ENCODE measurements at regions not wholly inside any gene's neighbourhood (a gene's known extent, or its start where the extent isn't known, plus 50 kb on each side); places are given as distances from the start of the nearest gene placed in this dataset.

- Histone ChIP-seq H3K4me1 (ENCODE audit: insufficient read depth, low read length, poor library complexity, severe bottlenecking) (no peaks in the 10 kb centered on the region), H3K9me3 (ENCODE audit: low read length) (no peaks in the 10 kb centered on the region), H3K79me2 (ENCODE audit: insufficient read depth, low read depth, low read length) (no peaks in the 10 kb centered on the region), H3K4me3 (ENCODE audit: low read depth, low read length, poor library complexity, severe bottlenecking) (no peak overlapping the region), H3K9me2 (ENCODE audit: insufficient read depth, low read length) (no peaks in the 10 kb centered on the region), H4K20me1 (ENCODE audit: insufficient read depth, low read length) (no peaks in the 10 kb centered on the region), H3K36me3 (ENCODE audit: insufficient read depth, low read length) (no peaks in the 10 kb centered on the region), H2AFZ (ENCODE audit: low read length) (peak overlapping the region; percentile 66), H3K4me2 (ENCODE audit: low read length) (peak overlapping the region; percentile 17; the same call in 1 of the 2 replicates), H3K27ac (ENCODE audit: low read depth, low read length, poor library complexity, severe bottlenecking) (no peak overlapping the region)
- intact Hi-C loops (cut with micrococcal nuclease; ENCODE audit: unreplicated experiment) = no loop called here
- peak; percentile 29 for DNase-seq (ENCODE audit: low spot score)
- no peak for TF ChIP-seq EZH2phosphoT487 (IDR thresholded peaks at IDR 0.05; ENCODE audit: borderline replicate concordance, low read depth, low read length)
- no peak for TF ChIP-seq CTCF (conservative IDR thresholded peaks at IDR 0.05; ENCODE audit: low read length)
- POLR2A ChIA-PET = interaction anchor here (0.9 kb wide), 1 partner anchor 13 kb away, joined by 3 read pairs; no protein-coding TSS in a partner anchor
- CTCF ChIA-PET (ENCODE audit: unreplicated experiment) = no interaction called here
- no TSS peak for BruUV-seq (replicated peaks)
These were observed 100.0 kb upstream of the TAB2 start for GRCh38 chr6:149217466-149217888.

GRCh38 chr6:149218471-149218870 is 99.0 kb upstream of the TAB2 start:
- DNase-seq (ENCODE audit: low spot score) = no peak
- Histone ChIP-seq H3K4me2 (ENCODE audit: low read length) (no peak overlapping the region), H2AFZ (ENCODE audit: low read length) (no peak overlapping the region), H4K20me1 (ENCODE audit: insufficient read depth, low read length) (no peaks in the 10 kb centered on the region), H3K36me3 (ENCODE audit: insufficient read depth, low read length) (no peaks in the 10 kb centered on the region), H3K9me3 (ENCODE audit: low read length) (no peaks in the 10 kb centered on the region), H3K79me2 (ENCODE audit: insufficient read depth, low read depth, low read length) (no peaks in the 10 kb centered on the region), H3K4me1 (ENCODE audit: insufficient read depth, low read length, poor library complexity, severe bottlenecking) (no peaks in the 10 kb centered on the region), H3K9me2 (ENCODE audit: insufficient read depth, low read length) (no peaks in the 10 kb centered on the region), H3K4me3 (ENCODE audit: low read depth, low read length, poor library complexity, severe bottlenecking) (no peak overlapping the region), H3K27ac (ENCODE audit: low read depth, low read length, poor library complexity, severe bottlenecking) (no peak overlapping the region)
- POLR2A ChIA-PET = interaction anchor here (1.6 kb wide), 1 partner anchor 29 kb away, joined by 4 read pairs; no protein-coding TSS in a partner anchor
- CTCF ChIA-PET (ENCODE audit: unreplicated experiment) = no interaction called here
- TF ChIP-seq CTCF (conservative IDR thresholded peaks at IDR 0.05; ENCODE audit: low read length) (no peak), EZH2phosphoT487 (IDR thresholded peaks at IDR 0.05; ENCODE audit: borderline replicate concordance, low read depth, low read length) (no peak)
- no TSS peak for BruUV-seq (replicated peaks)
- intact Hi-C loops (cut with micrococcal nuclease; ENCODE audit: unreplicated experiment) = no loop called here

GRCh38 chr6:149218915-149219314 is 98.6 kb upstream of the TAB2 start:
- CTCF ChIA-PET (ENCODE audit: unreplicated experiment) = no interaction called here
- no peaks in the 10 kb centered on the region for H4K20me1 ChIP-seq (ENCODE audit: insufficient read depth, low read length)
- BruUV-seq (replicated peaks) = no TSS peak
- DNase-seq (ENCODE audit: low spot score) = no peak
- no peaks in the 10 kb centered on the region for H3K36me3 ChIP-seq (ENCODE audit: insufficient read depth, low read length)
- H3K9me3 ChIP-seq (ENCODE audit: low read length) = no peaks in the 10 kb centered on the region
- H3K79me2 ChIP-seq (ENCODE audit: insufficient read depth, low read depth, low read length) = no peaks in the 10 kb centered on the region
- intact Hi-C loops (cut with micrococcal nuclease; ENCODE audit: unreplicated experiment) = no loop called here
- POLR2A ChIA-PET = interaction anchor here (0.6 to 1.6 kb wide), 3 partner anchors 30 to 154 kb away, joined by 3 to 4 read pairs (median 4); no protein-coding TSS in a partner anchor
- H2AFZ ChIP-seq (ENCODE audit: low read length) = no peak overlapping the region
- H3K9me2 ChIP-seq (ENCODE audit: insufficient read depth, low read length) = no peaks in the 10 kb centered on the region
- no peaks in the 10 kb centered on the region for H3K4me1 ChIP-seq (ENCODE audit: insufficient read depth, low read length, poor library complexity, severe bottlenecking)
- H3K27ac ChIP-seq (ENCODE audit: low read depth, low read length, poor library complexity, severe bottlenecking) = no peak overlapping the region
- no peak overlapping the region for H3K4me2 ChIP-seq (ENCODE audit: low read length)
- no peak for TF ChIP-seq CTCF (conservative IDR thresholded peaks at IDR 0.05; ENCODE audit: low read length)
- no peak for TF ChIP-seq EZH2phosphoT487 (IDR thresholded peaks at IDR 0.05; ENCODE audit: borderline replicate concordance, low read depth, low read length)
- no peak overlapping the region for H3K4me3 ChIP-seq (ENCODE audit: low read depth, low read length, poor library complexity, severe bottlenecking)

All from OCI-LY7 (cell line).